ENCODE measurements at regions not wholly inside any gene's neighbourhood (a gene's known extent, or its start where the extent isn't known, plus 50 kb on each side); places are given as distances from the start of the nearest gene placed in this dataset.

GRCh38 chr2:16363581-16363980 lies 302.1 kb downstream of the CYRIA start:
- H3K4me2 ChIP-seq (ENCODE audit: low read depth, low read length), result no peak overlapping the region
- no peak for ATAC-seq (ENCODE audit: low read depth)
- CTCF ChIA-PET, result no interaction called here

More at GRCh38 chr2:16363581-16363980, 302.1 kb downstream of the CYRIA start:
- Histone ChIP-seq H4K91ac (ENCODE audit: insufficient read depth, low read depth, low read length) (no peak overlapping the region), H4K8ac (ENCODE audit: low read depth in 2 of 2, low read length in 2 of 2) (no peak overlapping the region), H2BK15ac (ENCODE audit: low read depth, low read length) (no peak overlapping the region), H2AFZ (replicated peaks; ENCODE audit: low read length, poor library complexity) (no peak overlapping the region), H3K9me3 (ENCODE audit: control insufficient read depth, insufficient read depth, low read length) (peaks cover 12% of the 10 kb centered on the region), H3K9me1 (ENCODE audit: insufficient read depth, low read length) (no peaks in the 10 kb centered on the region), H3K27ac (ENCODE audit: insufficient read depth, low read length) (no peak overlapping the region), H3K79me1 (ENCODE audit: low read depth in 1 of 2, low read length in 2 of 2) (no peaks in the 10 kb centered on the region), H3K36me3 (ENCODE audit: control insufficient read depth, insufficient read depth, low read length) (no peaks in the 10 kb centered on the region), H3K14ac (replicated peaks; ENCODE audit: low read depth, low read length) (no peak overlapping the region), H3K4ac (ENCODE audit: low read depth, low read length) (no peak overlapping the region), H4K5ac (ENCODE audit: low read depth, low read length) (no peak overlapping the region), H3K18ac (ENCODE audit: low read depth, low read length) (no peak overlapping the region), H3K4me3 (ENCODE audit: insufficient read depth, low read depth, low read length) (no peak overlapping the region), H3K4me1 (ENCODE audit: control insufficient read depth, insufficient read depth, low read length) (no peaks in the 10 kb centered on the region), H3K9ac (ENCODE audit: low read depth, low read length) (no peak overlapping the region), H3K56ac (ENCODE audit: extremely low read depth, insufficient read depth, low read length) (no peak overlapping the region), H4K20me1 (ENCODE audit: insufficient read depth, low read length) (no peaks in the 10 kb centered on the region), H3K27me3 (ENCODE audit: control insufficient read depth, insufficient read depth, low read length) (no peaks in the 10 kb centered on the region), H2BK120ac (ENCODE audit: low read depth, low read length) (no peak overlapping the region), H2BK20ac (ENCODE audit: low read depth, low read length) (no peak overlapping the region), H2AK5ac (ENCODE audit: low read depth, low read length) (no peak overlapping the region), H2BK5ac (ENCODE audit: low read depth, low read length, poor library complexity, severe bottlenecking) (no peak overlapping the region), H3K23ac (ENCODE audit: low read depth, low read length) (no peak overlapping the region), H2AK9ac (replicated peaks; ENCODE audit: low read depth, low read length, poor library complexity) (no peak overlapping the region)
- WGBS, 2 experiments (ENCODE audit: extremely low coverage in 2 of 2, insufficient read length in 1 of 2), result 20% methylated on average over 1 of the region's 3 CpGs; no CpG with 5 or more reads in 1 of the 2 experiments
- TF ChIP-seq RAD21 (IDR thresholded peaks at IDR 0.05; ENCODE audit: low read length), result no peak
- TF ChIP-seq NFE2L2 (IDR thresholded peaks at IDR 0.05; ENCODE audit: low read depth, low read length), result no peak
- TF ChIP-seq RFX5 (IDR thresholded peaks at IDR 0.05; ENCODE audit: low read depth, low read length), result no peak
- TF ChIP-seq, protein P1, sequence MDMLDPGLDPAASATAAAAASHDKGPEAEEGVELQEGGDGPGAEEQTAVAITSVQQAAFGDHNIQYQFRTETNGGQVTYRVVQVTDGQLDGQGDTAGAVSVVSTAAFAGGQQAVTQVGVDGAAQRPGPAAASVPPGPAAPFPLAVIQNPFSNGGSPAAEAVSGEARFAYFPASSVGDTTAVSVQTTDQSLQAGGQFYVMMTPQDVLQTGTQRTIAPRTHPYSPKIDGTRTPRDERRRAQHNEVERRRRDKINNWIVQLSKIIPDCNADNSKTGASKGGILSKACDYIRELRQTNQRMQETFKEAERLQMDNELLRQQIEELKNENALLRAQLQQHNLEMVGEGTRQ (IDR thresholded peaks at IDR 0.05; ENCODE audit: low read depth, low read length), result no peak
- TF ChIP-seq, protein P2, sequence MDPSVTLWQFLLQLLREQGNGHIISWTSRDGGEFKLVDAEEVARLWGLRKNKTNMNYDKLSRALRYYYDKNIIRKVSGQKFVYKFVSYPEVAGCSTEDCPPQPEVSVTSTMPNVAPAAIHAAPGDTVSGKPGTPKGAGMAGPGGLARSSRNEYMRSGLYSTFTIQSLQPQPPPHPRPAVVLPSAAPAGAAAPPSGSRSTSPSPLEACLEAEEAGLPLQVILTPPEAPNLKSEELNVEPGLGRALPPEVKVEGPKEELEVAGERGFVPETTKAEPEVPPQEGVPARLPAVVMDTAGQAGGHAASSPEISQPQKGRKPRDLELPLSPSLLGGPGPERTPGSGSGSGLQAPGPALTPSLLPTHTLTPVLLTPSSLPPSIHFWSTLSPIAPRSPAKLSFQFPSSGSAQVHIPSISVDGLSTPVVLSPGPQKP (IDR thresholded peaks at IDR 0.05; ENCODE audit: borderline replicate concordance, low read depth, low read length), result no peak
- TF ChIP-seq CEBPB (IDR thresholded peaks at IDR 0.05; ENCODE audit: low read depth, low read length), result no peak
- TF ChIP-seq, protein P3, sequence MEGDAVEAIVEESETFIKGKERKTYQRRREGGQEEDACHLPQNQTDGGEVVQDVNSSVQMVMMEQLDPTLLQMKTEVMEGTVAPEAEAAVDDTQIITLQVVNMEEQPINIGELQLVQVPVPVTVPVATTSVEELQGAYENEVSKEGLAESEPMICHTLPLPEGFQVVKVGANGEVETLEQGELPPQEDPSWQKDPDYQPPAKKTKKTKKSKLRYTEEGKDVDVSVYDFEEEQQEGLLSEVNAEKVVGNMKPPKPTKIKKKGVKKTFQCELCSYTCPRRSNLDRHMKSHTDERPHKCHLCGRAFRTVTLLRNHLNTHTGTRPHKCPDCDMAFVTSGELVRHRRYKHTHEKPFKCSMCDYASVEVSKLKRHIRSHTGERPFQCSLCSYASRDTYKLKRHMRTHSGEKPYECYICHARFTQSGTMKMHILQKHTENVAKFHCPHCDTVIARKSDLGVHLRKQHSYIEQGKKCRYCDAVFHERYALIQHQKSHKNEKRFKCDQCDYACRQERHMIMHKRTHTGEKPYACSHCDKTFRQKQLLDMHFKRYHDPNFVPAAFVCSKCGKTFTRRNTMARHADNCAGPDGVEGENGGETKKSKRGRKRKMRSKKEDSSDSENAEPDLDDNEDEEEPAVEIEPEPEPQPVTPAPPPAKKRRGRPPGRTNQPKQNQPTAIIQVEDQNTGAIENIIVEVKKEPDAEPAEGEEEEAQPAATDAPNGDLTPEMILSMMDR (conservative IDR thresholded peaks at IDR 0.05; ENCODE audit: low read depth, low read length), result no peak
- no peak for TF ChIP-seq MAZ (IDR thresholded peaks at IDR 0.05; ENCODE audit: borderline replicate concordance, low read depth, low read length)
- no peak for TF ChIP-seq MAFK (IDR thresholded peaks at IDR 0.05; ENCODE audit: low read depth, low read length)
- TF ChIP-seq RCOR1 (IDR thresholded peaks at IDR 0.05; ENCODE audit: insufficient replicate concordance, low read length), result no peak
- TF ChIP-seq FOS (IDR thresholded peaks at IDR 0.05; ENCODE audit: low read depth, low read length), result no peak
- TF ChIP-seq CHD1 (IDR thresholded peaks at IDR 0.05; ENCODE audit: low read depth, low read length), result no peak
- intact Hi-C loops (cut with micrococcal nuclease), result no loop called here
- no TSS peak for BruUV-seq (replicated peaks)
- dilution Hi-C loops (cut with HindIII; ENCODE audit: low sequenced_read_pairs, unreplicated experiment), result no loop called here
- in situ Hi-C loops (cut with MboI; ENCODE audit: low sequenced_read_pairs), result no loop called here
- DNase-seq, result no peak
- POLR2A ChIA-PET (ENCODE audit: unreplicated experiment), result no interaction called here

All from IMR-90 (cell line).